Body of pancreas (tissue), 4 donors: ENCODE measurements at regions not wholly inside any gene's neighbourhood (a gene's known extent, or its start where the extent isn't known, plus 50 kb on each side); places are given as distances from the start of the nearest gene placed in this dataset.

Experiments used
- CTCF ChIP-seq, 7 experiments: fragments of 450-650 bp in 4 of 7; fragments of 200-600 bp in 3 of 7; sonication (generic) in 3 of 7; IDR thresholded peaks; one replicate each; pipeline ENCODE4 v1.5.1; 2016 to 2019; ENCODE audit warnings: antibody characterized with exemption in 7 of 7
- POLR2A ChIP-seq, 3 donors: fragments of 450-650 bp; IDR thresholded peaks; one replicate each; pipeline ENCODE4 v1.6.1; 2016; ENCODE audit warnings: antibody characterized with exemption in 3 of 3, mild to moderate bottlenecking in 2 of 3

- no peak for TF ChIP-seq CTCF (IDR thresholded peaks at IDR 0.05)
- TF ChIP-seq POLR2A (IDR thresholded peaks at IDR 0.05) = no peak
Measured at GRCh38 chr3:61425356-61425755, 136.0 kb upstream of the PTPRG start.
